Fibroblast of skin of abdomen (primary cell): ENCODE measurements at regions not wholly inside any gene's neighbourhood (a gene's known extent, or its start where the extent isn't known, plus 50 kb on each side); places are given as distances from the start of the nearest gene placed in this dataset.

ENCODE experiments used
- DNase-seq: peaks from one replicate; pipeline ENCODE4 v3.0.0-alpha.2; 2013

DNA sequence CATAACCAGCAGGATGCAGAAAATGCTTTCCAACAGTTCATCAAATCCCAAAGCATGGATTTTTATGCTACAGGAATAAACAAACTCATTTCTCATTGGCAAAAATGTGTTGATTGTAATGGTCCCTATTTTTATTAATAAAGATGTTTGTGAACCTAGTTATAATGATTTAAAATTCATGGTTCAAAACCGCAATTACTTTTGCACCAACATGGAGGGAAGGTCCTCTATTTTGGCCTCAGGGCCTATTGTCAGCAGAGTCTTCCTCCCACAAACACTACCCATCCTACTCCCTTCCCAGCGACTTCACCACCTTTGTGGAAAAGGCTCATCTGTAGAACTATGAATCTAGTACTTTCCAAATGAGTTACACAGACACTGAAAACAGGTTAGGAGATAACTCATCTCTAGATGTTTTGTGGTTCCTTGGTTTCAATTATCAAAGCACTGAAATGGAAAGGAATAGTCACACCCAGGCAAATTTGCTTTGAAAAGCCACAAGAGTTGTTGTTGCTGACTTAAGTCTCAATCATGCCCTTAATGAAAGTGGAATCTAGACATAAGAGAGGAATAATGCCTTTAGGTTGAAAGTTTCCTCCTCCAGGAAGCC is 59.4 kb upstream of the FRMD4A start:
- DNase-seq: no peak

DNA sequence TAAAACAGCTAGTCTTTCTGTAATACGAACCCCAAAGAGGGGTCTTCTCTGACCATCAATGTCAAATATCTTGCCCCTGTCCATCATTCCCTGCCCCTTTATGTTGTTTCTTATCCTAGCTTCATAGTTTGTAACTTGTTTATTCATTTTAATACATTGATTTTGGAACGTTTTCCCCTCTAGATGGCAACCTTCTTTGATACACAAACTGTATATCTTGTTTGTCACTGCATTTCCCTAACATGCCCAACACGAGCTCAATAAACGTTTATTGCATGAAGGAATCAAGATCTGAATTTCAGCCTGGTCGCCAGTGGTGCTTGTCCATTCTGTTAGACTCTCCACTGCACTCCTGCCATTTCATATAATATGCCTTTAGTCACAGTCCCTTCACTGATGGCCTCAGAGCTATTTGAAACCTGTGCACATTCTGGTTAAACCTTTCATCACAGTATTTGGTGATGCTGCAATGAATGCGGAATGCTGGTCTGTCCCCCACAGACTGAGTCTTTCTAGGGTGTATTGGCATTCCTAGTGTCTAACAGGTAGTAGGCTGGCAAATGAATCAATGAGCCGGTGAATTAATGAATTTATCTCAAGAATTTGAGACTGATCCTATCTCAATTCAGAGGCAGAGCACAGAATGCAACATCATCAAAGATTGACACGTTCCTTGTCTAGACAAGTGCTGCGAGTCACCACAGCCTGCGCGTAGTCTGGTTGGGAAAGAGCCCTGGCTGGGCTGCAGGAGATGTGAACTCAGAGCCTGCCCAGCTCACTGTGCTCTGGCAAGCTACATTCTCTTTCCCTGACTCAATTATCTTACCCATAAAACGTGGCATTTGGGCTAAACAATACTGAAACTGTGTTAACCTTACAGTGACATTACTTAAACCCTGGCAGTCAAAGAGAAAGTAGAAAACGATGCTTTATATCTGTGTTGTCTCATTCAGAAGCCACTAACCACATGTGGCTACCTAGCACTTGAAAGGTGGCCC is 55.2 kb upstream of the FRMD4A start:
- peak; percentile 87 for DNase-seq

DNA sequence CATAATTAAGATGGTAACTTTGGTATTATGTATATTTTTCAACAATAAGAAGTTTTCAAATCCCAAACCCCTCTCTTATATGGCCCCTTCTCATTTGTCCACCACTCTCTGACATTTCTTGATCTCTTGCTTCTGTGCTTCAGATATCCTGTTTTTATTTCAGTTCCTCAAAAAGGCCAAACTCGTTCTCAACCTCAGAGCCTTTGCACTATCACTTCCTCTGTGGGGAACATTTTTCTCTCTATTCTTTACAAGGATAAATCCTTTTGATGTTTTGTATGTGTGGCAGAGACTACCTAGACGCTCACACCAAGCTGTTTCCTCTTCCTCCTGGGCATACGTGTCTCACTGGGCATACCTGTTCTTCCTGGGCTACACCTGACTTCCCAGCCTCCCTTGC is 54.2 kb upstream of the FRMD4A start:
- no peak for DNase-seq

DNA sequence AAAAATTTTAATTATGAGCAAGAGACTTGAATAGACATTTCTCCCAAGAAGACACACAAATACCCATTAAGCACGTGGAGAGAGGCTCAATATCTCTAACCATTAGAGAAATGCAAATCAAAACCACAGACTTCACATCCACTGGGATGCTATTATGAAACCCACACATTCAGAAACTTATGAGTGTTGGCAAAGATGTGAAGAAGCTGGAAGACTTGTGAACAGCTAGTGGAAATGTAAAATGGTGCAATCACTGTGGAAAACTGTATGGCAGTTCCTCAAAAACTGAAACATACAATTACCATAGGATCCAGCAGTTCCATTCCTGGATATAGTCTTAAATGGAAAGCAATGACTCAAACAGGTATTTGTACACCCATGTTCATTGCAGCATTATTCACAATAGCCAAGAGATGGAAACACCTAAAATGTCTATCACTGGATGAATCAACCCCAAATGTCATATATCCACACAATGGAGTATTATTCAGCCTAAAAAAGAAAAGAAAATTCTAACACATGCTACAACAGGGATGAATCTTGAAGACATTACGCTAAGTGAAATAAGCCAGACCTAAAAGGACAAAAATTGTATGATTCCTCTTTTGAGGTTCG is 53.5 kb upstream of the FRMD4A start:
- DNase-seq: peak; percentile 51

DNA sequence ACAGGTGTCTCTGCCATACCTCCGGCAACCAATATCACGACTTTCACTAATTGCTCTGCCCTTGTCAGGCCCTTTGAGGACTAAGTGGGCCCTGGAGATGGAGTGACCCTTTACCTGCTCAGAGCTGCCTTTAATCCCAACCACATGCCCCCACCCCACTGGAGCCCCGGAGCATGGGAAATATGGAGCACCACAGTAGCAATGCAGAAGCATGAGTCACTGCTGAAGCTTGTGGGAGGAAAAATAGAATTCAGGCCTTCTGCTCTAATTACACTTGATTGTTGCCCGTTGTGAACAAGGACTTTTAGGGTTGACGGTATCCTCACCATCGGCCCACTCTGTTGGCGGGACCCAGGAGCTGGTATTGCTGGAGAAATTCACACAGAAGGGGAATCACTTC is 52.5 kb upstream of the FRMD4A start:
- DNase-seq: peak; percentile 30

DNA sequence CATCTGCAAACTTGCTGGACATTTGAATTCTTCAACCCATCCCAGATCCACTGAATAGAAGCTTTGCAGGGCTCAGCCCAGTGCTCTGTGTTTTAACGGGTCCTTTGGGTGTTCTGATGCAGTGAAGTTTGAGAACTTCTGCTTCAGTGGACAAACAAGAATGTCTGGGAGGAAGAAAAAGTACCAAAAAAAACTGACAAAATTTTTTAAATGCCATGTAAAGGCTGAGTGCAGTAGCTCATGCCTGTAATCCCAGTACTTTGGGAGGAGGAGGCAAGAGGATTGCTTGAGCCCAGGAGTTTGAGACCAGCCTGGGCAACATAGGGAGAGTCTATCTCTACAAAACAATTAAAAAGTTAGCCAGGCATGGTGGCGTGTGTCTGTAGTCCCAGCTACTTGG is 51.8 kb upstream of the FRMD4A start:
- DNase-seq: no peak

DNA sequence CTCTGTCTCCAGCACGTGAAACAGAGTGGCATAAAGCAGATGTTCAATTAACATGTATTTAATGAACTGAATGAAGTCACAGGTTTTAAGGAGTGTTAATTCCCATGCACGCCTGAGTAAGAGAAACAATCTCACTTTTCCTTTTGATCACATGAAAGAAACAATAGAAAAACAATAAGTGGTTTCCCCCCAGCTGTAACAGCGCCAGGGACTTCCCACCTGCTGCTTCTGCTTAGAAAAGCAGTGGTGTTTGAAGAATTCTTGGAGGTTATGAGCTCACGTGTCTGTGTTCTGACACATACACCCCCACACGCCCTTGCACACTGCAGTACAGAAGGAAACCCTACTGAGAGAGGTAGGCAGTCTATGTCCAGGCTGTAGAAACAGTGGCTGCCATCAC is 51.3 kb upstream of the FRMD4A start:
- no peak for DNase-seq

DNA sequence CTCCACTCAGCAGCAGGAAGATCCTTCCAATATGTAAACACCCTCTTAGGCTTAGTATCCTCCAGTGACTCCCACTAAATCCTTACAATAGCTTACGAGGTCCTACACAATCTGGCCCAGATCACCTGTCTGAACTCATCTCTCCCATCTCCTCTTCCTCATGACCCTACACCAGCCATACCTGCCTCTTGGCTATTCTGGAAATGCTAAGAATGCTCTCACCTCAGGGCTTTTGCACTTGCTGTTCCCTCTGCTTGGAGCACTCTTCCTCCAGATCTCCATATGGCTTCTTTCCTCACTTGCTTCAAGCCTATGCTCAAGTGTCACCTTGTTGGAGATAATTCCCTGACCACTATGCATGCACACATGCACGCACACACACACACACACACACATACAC is 50.8 kb upstream of the FRMD4A start:
- DNase-seq: no peak

DNA sequence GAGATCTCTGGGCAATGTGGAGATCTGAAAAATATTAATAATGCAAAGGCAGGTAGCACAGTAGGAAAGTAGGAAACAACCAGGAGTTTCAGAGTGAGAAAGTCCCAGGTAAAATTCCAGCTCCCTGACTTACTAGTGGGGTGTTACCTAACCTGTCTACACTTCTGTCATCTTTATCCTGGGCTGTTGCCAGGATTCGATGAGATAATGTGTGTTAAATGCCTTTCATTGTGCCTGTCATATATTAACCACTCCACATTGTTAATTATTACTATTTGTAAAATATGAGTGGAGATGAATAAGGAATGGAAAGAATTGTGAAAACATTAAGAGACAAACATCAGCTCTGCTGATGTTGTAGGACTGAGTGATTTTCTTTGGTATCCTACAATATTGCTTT is 50.0 kb upstream of the FRMD4A start:
- no peak for DNase-seq
